SU-DHL-6 (cell line): ENCODE measurements at regions not wholly inside any gene's neighbourhood (a gene's known extent, or its start where the extent isn't known, plus 50 kb on each side); places are given as distances from the start of the nearest gene placed in this dataset.

Experiments used
- EZH2phosphoT487 ChIP-seq: fragments of 200-600 bp; sonication (generic), shearing (Covaris generic); conservative IDR thresholded peaks from 2 replicates; pipeline ENCODE4 v1.6.1; 2018; ENCODE audit warnings: mild to moderate bottlenecking, antibody characterized with exemption, low read length, moderate library complexity, mixed read lengths
- TF ChIP-seq, protein P1 (sequence below): fragments of 200-600 bp; sonication (generic); IDR thresholded peaks from one replicate; pipeline ENCODE4 v1.5.1; 2017; ENCODE audit warnings: antibody characterized with exemption, mild to moderate bottlenecking, low read length, moderate library complexity; ENCODE audit not compliant: insufficient read depth, poor library complexity, severe bottlenecking

DNA sequence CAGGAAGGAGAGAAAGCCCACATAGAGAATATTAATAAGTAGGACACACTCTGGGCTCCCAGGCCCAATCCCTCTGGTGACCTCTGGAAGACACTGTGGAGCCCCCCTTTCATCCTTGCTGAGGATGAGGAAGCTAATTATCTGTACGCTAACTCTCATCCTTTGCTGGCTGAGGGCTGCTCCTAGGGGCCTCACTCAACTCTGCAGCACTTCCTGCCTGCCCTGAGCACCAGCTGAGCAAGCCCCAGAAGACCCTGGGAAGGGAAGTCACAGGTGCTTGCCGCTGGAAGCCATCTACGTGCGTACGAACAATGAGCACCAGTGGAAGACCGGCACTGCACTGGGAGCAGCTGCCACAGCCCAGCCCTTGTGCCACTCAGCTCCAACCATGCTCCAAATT, 145.8 kb upstream of the CDH5 start:
- TF ChIP-seq, protein P1, sequence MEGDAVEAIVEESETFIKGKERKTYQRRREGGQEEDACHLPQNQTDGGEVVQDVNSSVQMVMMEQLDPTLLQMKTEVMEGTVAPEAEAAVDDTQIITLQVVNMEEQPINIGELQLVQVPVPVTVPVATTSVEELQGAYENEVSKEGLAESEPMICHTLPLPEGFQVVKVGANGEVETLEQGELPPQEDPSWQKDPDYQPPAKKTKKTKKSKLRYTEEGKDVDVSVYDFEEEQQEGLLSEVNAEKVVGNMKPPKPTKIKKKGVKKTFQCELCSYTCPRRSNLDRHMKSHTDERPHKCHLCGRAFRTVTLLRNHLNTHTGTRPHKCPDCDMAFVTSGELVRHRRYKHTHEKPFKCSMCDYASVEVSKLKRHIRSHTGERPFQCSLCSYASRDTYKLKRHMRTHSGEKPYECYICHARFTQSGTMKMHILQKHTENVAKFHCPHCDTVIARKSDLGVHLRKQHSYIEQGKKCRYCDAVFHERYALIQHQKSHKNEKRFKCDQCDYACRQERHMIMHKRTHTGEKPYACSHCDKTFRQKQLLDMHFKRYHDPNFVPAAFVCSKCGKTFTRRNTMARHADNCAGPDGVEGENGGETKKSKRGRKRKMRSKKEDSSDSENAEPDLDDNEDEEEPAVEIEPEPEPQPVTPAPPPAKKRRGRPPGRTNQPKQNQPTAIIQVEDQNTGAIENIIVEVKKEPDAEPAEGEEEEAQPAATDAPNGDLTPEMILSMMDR = no peak
- no peak for TF ChIP-seq EZH2phosphoT487
